Tibial nerve (tissue), 4 donors: ENCODE measurements at regions not wholly inside any gene's neighbourhood (a gene's known extent, or its start where the extent isn't known, plus 50 kb on each side); places are given as distances from the start of the nearest gene placed in this dataset.
"Not testable (repeated sequence)": the region's sequence is repeated elsewhere in the genome, so short reads cannot be mapped to it uniquely, and the experiment has no call there.

Experiments used
- DNase-seq, 2 donors: peaks; one replicate each; pipeline ENCODE4 v3.0.0-alpha.2; 2019; ENCODE audit warnings: low spot score in 2 of 2
- H3K27ac ChIP-seq, 4 donors: fragments of 200-600 bp; sonication (generic) in 3 of 4; one replicate each; pipeline ENCODE4 v1.5.1; 2017 to 2019; ENCODE audit warnings: mild to moderate bottlenecking in 1 of 4
- H3K27me3 ChIP-seq, 2 donors: fragments of 200-600 bp; sonication (generic) in 1 of 2; one replicate each; pipeline versions ENCODE4 v1.5.1 to v1.6.0; 2017 to 2019
- H3K36me3 ChIP-seq, 3 donors: fragments of 200-600 bp; sonication (generic); one replicate each; pipeline ENCODE4 v1.5.1; 2018 to 2019
- H3K4me1 ChIP-seq, 4 donors: fragments of 200-600 bp; sonication (generic) in 3 of 4; one replicate each; pipeline ENCODE4 v1.5.1; 2017 to 2019
- H3K4me3 ChIP-seq, 4 donors: fragments of 200-600 bp; sonication (generic) in 3 of 4; one replicate each; pipeline ENCODE4 v1.5.1; 2017 to 2019; ENCODE audit warnings: mild to moderate bottlenecking in 1 of 4, moderate library complexity in 1 of 4
- H3K9me3 ChIP-seq, 4 donors: fragments of 200-600 bp; sonication (generic) in 3 of 4; one replicate each; pipeline ENCODE4 v1.5.1; 2017 to 2019
- EP300 ChIP-seq, 2 donors: sonication (generic); formaldehyde crosslinking; IDR thresholded peaks; one replicate each; pipeline ENCODE4 v1.6.1; 2017; ENCODE audit warnings: antibody characterized with exemption in 2 of 2, mild to moderate bottlenecking in 1 of 2
- POLR2A ChIP-seq, 2 donors: fragments of 450-650 bp; IDR thresholded peaks; one replicate each; pipeline ENCODE4 v1.6.1; 2017; ENCODE audit warnings: antibody characterized with exemption in 2 of 2, mild to moderate bottlenecking in 2 of 2, moderate library complexity in 2 of 2
- WGBS, 2 donors: methylation state at CpG; one replicate each; pipeline ENCODE4 v1.1.5; 2018; 5-methylcytosine and 5-hydroxymethylcytosine counted together
- TF ChIP-seq, protein P1 (sequence below), 5 experiments: fragments of 200-600 bp in 3 of 5; fragments of 450-650 bp in 2 of 5; sonication (generic) in 3 of 5; IDR thresholded peaks; one replicate each; pipeline ENCODE4 v1.5.1; 2016 to 2019; ENCODE audit warnings: antibody characterized with exemption in 5 of 5, mild to moderate bottlenecking in 3 of 5, moderate library complexity in 2 of 5

DNA sequence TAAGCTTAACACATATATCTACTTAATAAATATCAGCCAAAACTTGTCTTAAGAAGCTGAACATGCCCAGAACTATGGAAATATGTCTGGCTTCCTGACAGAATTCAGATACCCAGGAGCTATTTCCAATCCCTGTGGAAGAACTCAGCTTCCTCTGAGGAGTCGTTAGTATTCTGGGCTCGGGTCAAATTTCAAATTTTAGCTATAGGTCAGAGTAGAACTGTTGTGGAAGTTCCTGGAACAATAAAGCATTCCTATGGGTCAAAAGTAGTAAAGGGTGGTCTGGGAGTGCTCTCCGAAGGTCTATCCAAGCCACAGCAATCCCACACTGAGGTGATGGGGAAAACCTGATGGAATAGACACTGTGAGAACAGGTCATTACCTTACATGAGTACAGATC lies 342.7 kb upstream of the CHST9 start:
- 27 to 39% methylated on average over 3 of the region's 3 CpGs for WGBS, 2 donors
- peaks cover 0 to 5% (median 0%) of the 10 kb centered on the region in 4 donors for H3K9me3 ChIP-seq
- no peak overlapping the region for H3K27ac ChIP-seq
- H3K27me3 ChIP-seq: no peaks in the 10 kb centered on the region
- H3K4me3 ChIP-seq: no peak overlapping the region
- DNase-seq: no peak
- no peaks in the 10 kb centered on the region for H3K36me3 ChIP-seq
- TF ChIP-seq, protein P1, sequence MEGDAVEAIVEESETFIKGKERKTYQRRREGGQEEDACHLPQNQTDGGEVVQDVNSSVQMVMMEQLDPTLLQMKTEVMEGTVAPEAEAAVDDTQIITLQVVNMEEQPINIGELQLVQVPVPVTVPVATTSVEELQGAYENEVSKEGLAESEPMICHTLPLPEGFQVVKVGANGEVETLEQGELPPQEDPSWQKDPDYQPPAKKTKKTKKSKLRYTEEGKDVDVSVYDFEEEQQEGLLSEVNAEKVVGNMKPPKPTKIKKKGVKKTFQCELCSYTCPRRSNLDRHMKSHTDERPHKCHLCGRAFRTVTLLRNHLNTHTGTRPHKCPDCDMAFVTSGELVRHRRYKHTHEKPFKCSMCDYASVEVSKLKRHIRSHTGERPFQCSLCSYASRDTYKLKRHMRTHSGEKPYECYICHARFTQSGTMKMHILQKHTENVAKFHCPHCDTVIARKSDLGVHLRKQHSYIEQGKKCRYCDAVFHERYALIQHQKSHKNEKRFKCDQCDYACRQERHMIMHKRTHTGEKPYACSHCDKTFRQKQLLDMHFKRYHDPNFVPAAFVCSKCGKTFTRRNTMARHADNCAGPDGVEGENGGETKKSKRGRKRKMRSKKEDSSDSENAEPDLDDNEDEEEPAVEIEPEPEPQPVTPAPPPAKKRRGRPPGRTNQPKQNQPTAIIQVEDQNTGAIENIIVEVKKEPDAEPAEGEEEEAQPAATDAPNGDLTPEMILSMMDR (IDR thresholded peaks at IDR 0.05): no peak
- TF ChIP-seq POLR2A (IDR thresholded peaks at IDR 0.05) (no peak), EP300 (IDR thresholded peaks at IDR 0.05) (no peak)
- no peaks in the 10 kb centered on the region for H3K4me1 ChIP-seq

DNA sequence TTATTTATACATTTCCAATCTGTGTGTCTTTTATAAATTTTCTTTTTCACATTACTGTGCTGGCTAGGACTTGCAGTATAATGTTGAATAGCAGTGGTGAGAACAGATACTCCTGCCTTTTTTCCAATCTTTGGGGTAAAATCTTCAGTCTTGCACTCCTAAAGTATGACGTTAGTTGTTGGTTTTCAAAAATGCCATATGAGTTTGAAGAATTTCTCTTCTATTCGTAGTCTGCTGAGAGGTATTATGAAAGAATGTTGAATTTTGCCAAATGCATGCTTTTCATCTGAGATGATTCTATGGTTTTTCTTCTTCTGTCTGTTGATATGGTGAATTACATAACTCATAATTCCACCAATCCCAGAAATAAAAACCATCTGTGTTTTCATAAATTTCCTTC lies 335.3 kb upstream of the CHST9 start:
- no peak for TF ChIP-seq EP300 (IDR thresholded peaks at IDR 0.05)
- TF ChIP-seq POLR2A (IDR thresholded peaks at IDR 0.05): no peak
- TF ChIP-seq, protein P1 (IDR thresholded peaks at IDR 0.05): no peak
- Histone ChIP-seq H3K27me3 (no peaks in the 10 kb centered on the region), H3K27ac (no peak overlapping the region), H3K4me3 (no peak overlapping the region), H3K4me1 (no peaks in the 10 kb centered on the region), H3K36me3 (no peaks in the 10 kb centered on the region), H3K9me3 (no peaks in the 10 kb centered on the region)
- no peak for DNase-seq
- WGBS, 2 donors: 37 to 57% methylated on average over 2 of the region's 2 CpGs

DNA sequence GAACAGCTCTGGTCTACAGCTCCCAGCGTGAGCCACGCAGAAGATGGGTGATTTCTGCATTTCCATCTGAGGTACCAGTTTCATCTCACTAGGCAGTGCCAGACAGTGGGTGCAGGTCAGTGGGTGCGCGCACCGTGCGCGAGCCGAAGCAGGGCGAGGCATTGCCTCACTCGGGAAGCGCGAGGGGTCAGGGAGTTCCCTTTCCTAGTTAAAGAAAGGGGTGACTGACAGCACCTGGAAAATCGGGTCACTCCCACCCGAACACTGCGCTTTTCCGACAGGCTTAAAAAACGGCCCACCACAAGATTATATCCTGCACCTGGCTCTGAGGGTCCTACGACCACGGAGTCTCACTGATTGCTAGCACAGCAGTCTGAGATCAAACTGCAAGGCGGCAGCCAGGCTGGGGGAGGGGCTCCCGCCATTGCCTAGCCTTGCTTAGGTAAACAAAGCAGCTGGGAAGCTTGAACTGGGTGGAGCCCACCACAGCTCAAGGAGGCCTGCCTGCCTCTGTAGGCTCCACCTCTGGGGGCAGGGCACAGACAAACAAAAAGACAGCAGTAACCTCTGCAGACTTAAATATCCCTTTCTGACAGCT lies 325.0 kb upstream of the CHST9 start:
- not testable (repeated sequence) for H3K27ac ChIP-seq, H3K4me3 ChIP-seq, H3K9me3 ChIP-seq, H3K36me3 ChIP-seq, H3K4me1 ChIP-seq, H3K27me3 ChIP-seq, DNase-seq
- WGBS, 2 donors: 87 to 91% methylated on average over 20 to 21 of the region's 21 CpGs

DNA sequence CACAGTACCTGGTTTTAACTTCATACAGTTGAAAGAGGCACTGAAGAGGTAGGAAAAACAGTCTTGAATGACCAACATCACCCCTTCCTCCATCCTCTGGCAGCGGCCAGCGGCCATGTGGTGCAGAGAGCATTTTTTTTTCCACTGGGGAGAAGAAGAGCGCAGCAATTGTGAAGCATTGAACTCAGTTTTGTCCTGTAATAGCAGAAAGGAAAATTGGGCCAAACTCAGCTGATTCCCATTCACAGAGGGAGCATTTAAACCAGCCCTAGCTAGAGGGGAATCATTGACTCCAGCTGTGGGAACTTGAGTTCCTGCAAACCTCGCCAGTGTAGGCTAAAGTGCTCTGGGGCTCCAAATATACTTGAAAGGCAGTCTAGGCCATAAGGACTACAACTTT lies 316.6 kb upstream of the CHST9 start:
- 67 to 77% methylated on average over 4 of the region's 4 CpGs for WGBS, 2 donors

DNA sequence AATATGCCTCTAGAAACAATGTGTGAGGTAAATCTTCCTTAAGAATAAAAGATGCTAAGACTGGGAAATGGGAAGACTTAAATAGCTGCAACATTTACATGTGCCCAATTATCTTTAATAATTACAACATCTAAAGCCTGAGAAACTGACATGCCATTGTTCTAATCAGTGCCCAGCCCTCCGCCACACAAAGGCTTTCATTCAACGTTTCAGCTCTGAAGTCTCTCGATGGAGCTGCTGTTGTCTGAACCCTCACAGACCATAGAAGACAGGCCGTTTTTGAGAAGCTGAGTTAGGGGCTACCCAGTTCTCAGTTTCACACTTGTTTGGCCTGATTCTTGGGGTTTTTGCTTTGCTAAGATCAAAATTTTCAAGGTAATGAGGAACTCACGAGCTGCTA lies 315.4 kb upstream of the CHST9 start:
- H3K4me3 ChIP-seq: no peak overlapping the region
- H3K27ac ChIP-seq: no peak overlapping the region
- WGBS, 2 donors: 40 to 51% methylated on average over 5 of the region's 5 CpGs
- peaks cover 0 to 19% (median 2%) of the 10 kb centered on the region in 4 donors for H3K9me3 ChIP-seq
- H3K4me1 ChIP-seq: no peaks in the 10 kb centered on the region
- DNase-seq: no peak
- no peaks in the 10 kb centered on the region for H3K36me3 ChIP-seq
- H3K27me3 ChIP-seq: no peaks in the 10 kb centered on the region
- TF ChIP-seq EP300 (IDR thresholded peaks at IDR 0.05) (no peak), POLR2A (IDR thresholded peaks at IDR 0.05) (no peak)
- TF ChIP-seq, protein P1 (IDR thresholded peaks at IDR 0.05): no peak

More for the DNA sequence above, 316.6 kb upstream of the CHST9 start:
- Histone ChIP-seq H3K4me1 (no peaks in the 10 kb centered on the region), H3K27me3 (no peaks in the 10 kb centered on the region), H3K9me3 (peaks cover 0 to 19% (median 2%) of the 10 kb centered on the region in 4 donors), H3K36me3 (no peaks in the 10 kb centered on the region), H3K27ac (no peak overlapping the region), H3K4me3 (no peak overlapping the region)
- no peak for TF ChIP-seq POLR2A (IDR thresholded peaks at IDR 0.05)
- TF ChIP-seq, protein P1 (IDR thresholded peaks at IDR 0.05): no peak
- TF ChIP-seq EP300 (IDR thresholded peaks at IDR 0.05): no peak
- DNase-seq: no peak

DNA sequence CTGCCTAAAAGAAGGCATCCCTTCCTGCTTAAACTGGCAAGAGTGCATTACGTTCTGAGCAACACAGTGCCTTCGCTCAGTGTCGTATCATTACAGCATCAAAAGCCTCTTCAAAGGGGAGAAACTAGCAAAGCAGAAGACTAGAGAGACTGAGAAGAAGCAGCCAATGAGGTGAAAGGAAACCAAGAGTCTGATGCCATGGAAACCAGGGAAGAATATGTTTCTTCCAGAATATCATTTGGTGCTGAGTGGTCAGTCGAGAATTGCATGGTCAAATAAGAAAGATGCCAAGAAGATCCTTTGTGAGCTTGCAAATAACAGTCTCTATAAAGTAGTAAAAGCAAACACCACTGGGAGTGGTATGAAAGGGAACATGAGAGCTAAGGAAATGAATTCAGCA lies 312.1 kb upstream of the CHST9 start:
- no peak overlapping the region for H3K4me3 ChIP-seq
- no peaks in the 10 kb centered on the region for H3K4me1 ChIP-seq
- H3K27ac ChIP-seq: no peak overlapping the region
- no peaks in the 10 kb centered on the region for H3K27me3 ChIP-seq
- no peaks in the 10 kb centered on the region for H3K9me3 ChIP-seq
- no peak for TF ChIP-seq POLR2A (IDR thresholded peaks at IDR 0.05)
- TF ChIP-seq EP300 (IDR thresholded peaks at IDR 0.05): no peak
- TF ChIP-seq, protein P1 (IDR thresholded peaks at IDR 0.05): no peak
- H3K36me3 ChIP-seq: no peaks in the 10 kb centered on the region
- DNase-seq: no peak
- 68 to 77% methylated on average over 4 of the region's 4 CpGs for WGBS, 2 donors
